C4-2B (cell line): ENCODE measurements at regions not wholly inside any gene's neighbourhood (a gene's known extent, or its start where the extent isn't known, plus 50 kb on each side); places are given as distances from the start of the nearest gene placed in this dataset.
"Not testable (repeated sequence)": the region's sequence is repeated elsewhere in the genome, so short reads cannot be mapped to it uniquely, and the experiment has no call there.

ENCODE experiments used
- CTCF ChIP-seq: fragments of 450-650 bp; conservative IDR thresholded peaks from 2 replicates; pipeline ENCODE4 v1.5.1; 2017; ENCODE audit warnings: mild to moderate bottlenecking
- ZFX ChIP-seq: fragments of 450-650 bp; IDR thresholded peaks from 2 replicates; pipeline ENCODE4 v1.6.1; 2017

- not testable (repeated sequence) for TF ChIP-seq CTCF, ZFX
Measured at GRCh38 chr11:109064618-109065311, 357.2 kb upstream of the C11orf87 start.
